Gastrocnemius medialis (tissue), 4 donors: ENCODE measurements at regions not wholly inside any gene's neighbourhood (a gene's known extent, or its start where the extent isn't known, plus 50 kb on each side); places are given as distances from the start of the nearest gene placed in this dataset.

ENCODE experiments used
- POLR2A ChIP-seq, 2 donors: fragments of 450-650 bp; IDR thresholded peaks; one replicate each; pipeline ENCODE4 v1.6.1; 2017; ENCODE audit warnings: antibody characterized with exemption in 2 of 2, mild to moderate bottlenecking in 2 of 2, moderate library complexity in 2 of 2
- TF ChIP-seq, protein P1 (sequence below), 5 experiments: fragments of 450-650 bp in 3 of 5; fragments of 200-600 bp in 2 of 5; sonication (generic) in 2 of 5; IDR thresholded peaks in 4 of 5; conservative IDR thresholded peaks in 1 of 5; 1 replicate in 4 of 5; 2 replicates in 1 of 5; pipeline ENCODE4 v1.5.1; 2016 to 2019; ENCODE audit warnings: antibody characterized with exemption in 5 of 5, mild to moderate bottlenecking in 3 of 5, moderate library complexity in 3 of 5

DNA sequence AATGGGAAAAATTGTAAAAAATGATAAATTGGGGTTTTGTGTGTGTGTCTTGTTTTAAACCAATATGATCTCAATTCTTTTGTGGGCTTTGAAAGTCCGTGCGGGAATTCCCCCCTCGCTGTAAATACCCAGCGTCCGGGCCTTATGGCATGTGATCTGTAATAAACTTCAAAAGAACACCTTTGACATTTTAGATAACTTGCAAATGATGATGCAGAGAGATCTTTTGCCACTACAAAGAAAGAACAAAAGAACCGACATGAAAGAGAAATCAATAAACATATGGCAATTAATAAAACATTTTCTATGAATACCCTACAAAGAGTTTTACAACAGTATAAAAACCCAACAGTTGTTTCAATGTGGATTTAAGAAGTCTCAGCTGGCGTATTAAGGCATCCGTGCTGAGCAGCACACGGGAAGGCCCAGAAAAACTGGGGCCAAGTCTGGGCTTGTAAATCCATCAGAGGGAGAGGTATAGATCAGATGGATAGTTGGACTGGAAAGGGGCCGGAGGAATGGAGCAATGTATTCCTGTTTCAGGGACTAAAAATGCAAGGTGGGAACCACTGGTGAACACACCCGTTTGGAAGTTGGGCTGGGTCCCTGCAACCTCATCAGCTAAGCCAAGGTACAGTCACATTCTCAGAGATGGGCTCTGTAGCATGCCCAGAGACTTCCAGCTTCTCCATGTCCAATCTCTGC, 115.2 kb downstream of the IRX5 start:
- TF ChIP-seq, protein P1, sequence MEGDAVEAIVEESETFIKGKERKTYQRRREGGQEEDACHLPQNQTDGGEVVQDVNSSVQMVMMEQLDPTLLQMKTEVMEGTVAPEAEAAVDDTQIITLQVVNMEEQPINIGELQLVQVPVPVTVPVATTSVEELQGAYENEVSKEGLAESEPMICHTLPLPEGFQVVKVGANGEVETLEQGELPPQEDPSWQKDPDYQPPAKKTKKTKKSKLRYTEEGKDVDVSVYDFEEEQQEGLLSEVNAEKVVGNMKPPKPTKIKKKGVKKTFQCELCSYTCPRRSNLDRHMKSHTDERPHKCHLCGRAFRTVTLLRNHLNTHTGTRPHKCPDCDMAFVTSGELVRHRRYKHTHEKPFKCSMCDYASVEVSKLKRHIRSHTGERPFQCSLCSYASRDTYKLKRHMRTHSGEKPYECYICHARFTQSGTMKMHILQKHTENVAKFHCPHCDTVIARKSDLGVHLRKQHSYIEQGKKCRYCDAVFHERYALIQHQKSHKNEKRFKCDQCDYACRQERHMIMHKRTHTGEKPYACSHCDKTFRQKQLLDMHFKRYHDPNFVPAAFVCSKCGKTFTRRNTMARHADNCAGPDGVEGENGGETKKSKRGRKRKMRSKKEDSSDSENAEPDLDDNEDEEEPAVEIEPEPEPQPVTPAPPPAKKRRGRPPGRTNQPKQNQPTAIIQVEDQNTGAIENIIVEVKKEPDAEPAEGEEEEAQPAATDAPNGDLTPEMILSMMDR (IDR thresholded peaks at IDR 0.05 in 4 of 5, conservative IDR thresholded peaks at IDR 0.05 in 1 of 5), result no peak
- TF ChIP-seq POLR2A (IDR thresholded peaks at IDR 0.05), result no peak
